SK-N-SH (cell line): ENCODE measurements at regions not wholly inside any gene's neighbourhood (a gene's known extent, or its start where the extent isn't known, plus 50 kb on each side); places are given as distances from the start of the nearest gene placed in this dataset.

ENCODE experiments used
- CTCF ChIA-PET: fragments of 300-600, 350-600 bp; formaldehyde crosslinking; extraction: SDS; loops from one replicate; lab custom pipeline; 2021; lab: Yijun Ruan, JAX
- POLR2A ChIA-PET: fragments of 350-600 bp; sonication (Branson Sonifier 250); formaldehyde crosslinking; extraction: SDS; loops from one replicate; lab custom pipeline; 2020; ENCODE audit warnings: antibody characterized with exemption, inconsistent platforms; lab: Yijun Ruan, JAX
- DNase-seq: peaks from one replicate; pipeline ENCODE4 v3.0.0; 2012
- H2AFZ ChIP-seq: fragments of 200-600 bp; sonication (generic); 2 replicates; pipeline ENCODE4 v1.8.1; 2016; ENCODE audit warnings: antibody characterized with exemption, mild to moderate bottlenecking, low read depth
- H3F3A ChIP-seq: fragments of 200-600 bp; sonication (generic); replicated peaks from 2 replicates; pipeline ENCODE3; 2016; ENCODE audit warnings: antibody characterized with exemption, mild to moderate bottlenecking; ENCODE audit not compliant: insufficient read depth
- H3K27ac ChIP-seq, 2 experiments: fragments of 200-500 bp in 1 of 2; fragments of 200-600 bp in 1 of 2; sonication (Bioruptor generic) in 1 of 2; sonication (generic), shearing (Covaris generic) in 1 of 2; 2 replicates each; pipeline versions ENCODE4 v1.5.1 to v1.6.1; 2014 to 2016; ENCODE audit warnings: low read depth in 2 of 2, inconsistent platforms in 1 of 2, low read length in 1 of 2, mild to moderate bottlenecking in 1 of 2, mixed read lengths in 1 of 2
- H3K27me3 ChIP-seq: fragments of 200-600 bp; sonication (generic), shearing (Covaris generic); 2 replicates; pipeline ENCODE4 v1.6.1; 2016; ENCODE audit warnings: mixed run types; ENCODE audit not compliant: insufficient read depth
- H3K36me3 ChIP-seq, 2 experiments: fragments of 200-500 bp in 1 of 2; fragments of 200-600 bp in 1 of 2; sonication (Bioruptor generic) in 1 of 2; sonication (generic) in 1 of 2; replicated peaks in 1 of 2; 2 replicates each; pipeline versions ENCODE3 to v1.5.1; 2014 to 2016; ENCODE audit warnings: low read length in 1 of 2, mild to moderate bottlenecking in 1 of 2; ENCODE audit not compliant: insufficient read depth in 2 of 2, control insufficient read depth in 1 of 2
- H3K4me1 ChIP-seq, 2 experiments: fragments of 200-500 bp in 1 of 2; fragments of 200-600 bp in 1 of 2; sonication (Bioruptor generic) in 1 of 2; sonication (generic), shearing (Covaris generic) in 1 of 2; 2 replicates each; pipeline versions ENCODE4 v1.5.1 to v1.6.1; 2014 to 2016; ENCODE audit warnings: low read depth in 1 of 2, low read length in 1 of 2, mixed run types in 1 of 2; ENCODE audit not compliant: insufficient read depth in 2 of 2, control insufficient read depth in 1 of 2
- H3K4me2 ChIP-seq: fragments of 200-600 bp; sonication (generic), shearing (Covaris generic); 2 replicates; pipeline ENCODE4 v1.6.1; 2017; ENCODE audit warnings: mixed run types
- H3K4me3 ChIP-seq, 2 experiments: fragments of 200-500 bp in 1 of 2; fragments of 200-600 bp in 1 of 2; sonication (Bioruptor generic) in 1 of 2; sonication (generic), shearing (Covaris generic) in 1 of 2; 2 replicates each; pipeline versions ENCODE4 v1.5.1 to v1.8.1; 2014 to 2016; ENCODE audit warnings: low read depth in 2 of 2, inconsistent platforms in 1 of 2, low read length in 1 of 2, mild to moderate bottlenecking in 1 of 2, mixed read lengths in 1 of 2, moderate library complexity in 1 of 2
- H3K79me2 ChIP-seq: fragments of 200-600 bp; sonication (generic); 2 replicates; pipeline ENCODE4 v1.8.1; 2017; ENCODE audit warnings: mild to moderate bottlenecking; ENCODE audit not compliant: insufficient read depth
- H3K9ac ChIP-seq: fragments of 200-600 bp; sonication (generic); 2 replicates; pipeline ENCODE4 v1.6.1; 2017; ENCODE audit warnings: mixed run types
- H3K9me2 ChIP-seq: fragments of 200-600 bp; sonication (generic); 2 replicates; pipeline ENCODE4 v1.6.1; 2017; ENCODE audit warnings: mixed run types
- H3K9me3 ChIP-seq: fragments of 200-600 bp; sonication (generic); 2 replicates; pipeline ENCODE4 v1.6.1; 2017; ENCODE audit warnings: mixed run types, mild to moderate bottlenecking, moderate library complexity
- H4K20me1 ChIP-seq: fragments of 200-600 bp; sonication (generic); 2 replicates; pipeline ENCODE4 v1.6.1; 2017; ENCODE audit warnings: mild to moderate bottlenecking, mixed run types; ENCODE audit not compliant: insufficient read depth
- CHD2 ChIP-seq: fragments of 150-350 bp; IDR thresholded peaks from 2 replicates; pipeline ENCODE4 v1.6.1; 2018; ENCODE audit warnings: low read length; ENCODE audit not compliant: partially characterized antibody
- EZH2phosphoT487 ChIP-seq: fragments of 200-600 bp; sonication (generic); IDR thresholded peaks from 2 replicates; pipeline ENCODE4 v1.6.1; 2017; ENCODE audit warnings: low read depth, mixed run types, mild to moderate bottlenecking, antibody characterized with exemption, moderate library complexity, borderline replicate concordance
- FOXJ3 ChIP-seq: sonication (generic); formaldehyde crosslinking; IDR thresholded peaks from 2 replicates; pipeline ENCODE4 v1.5.1; 2020; ENCODE audit warnings: mild to moderate bottlenecking, missing genetic modification reagents
- GABPA ChIP-seq: IDR thresholded peaks from 2 replicates; pipeline ENCODE4 v1.4.0; 2012; ENCODE audit warnings: low read depth, mild to moderate bottlenecking
- JUND ChIP-seq: IDR thresholded peaks from 2 replicates; pipeline ENCODE4 v1.4.0; 2012
- MXI1 ChIP-seq: IDR thresholded peaks from 2 replicates; pipeline ENCODE4 v1.6.1; 2012; ENCODE audit warnings: mild to moderate bottlenecking, low read depth, low read length, improper control_type of control experiment
- NFIC ChIP-seq: IDR thresholded peaks from 2 replicates; pipeline ENCODE4 v1.4.0; 2012; ENCODE audit warnings: borderline replicate concordance
- NRF1 ChIP-seq: IDR thresholded peaks from 2 replicates; pipeline ENCODE4 v1.6.1; 2012; ENCODE audit warnings: low read depth, mild to moderate bottlenecking, low read length
- POLR2AphosphoS5 ChIP-seq: IDR thresholded peaks from 2 replicates; pipeline ENCODE4 v1.6.1; 2012; ENCODE audit warnings: low read depth, low read length
- RAD21 ChIP-seq: IDR thresholded peaks from 2 replicates; pipeline ENCODE4 v1.6.1; 2012; ENCODE audit warnings: mild to moderate bottlenecking, low read length
- RFX5 ChIP-seq: IDR thresholded peaks from 2 replicates; pipeline ENCODE4 v1.6.1; 2012; ENCODE audit warnings: mild to moderate bottlenecking, improper control_type of control experiment, low read length
- SIN3A ChIP-seq: IDR thresholded peaks from 2 replicates; pipeline ENCODE4 v1.6.1; 2012; ENCODE audit warnings: low read depth, mild to moderate bottlenecking, low read length, moderate library complexity, borderline replicate concordance
- TCF12 ChIP-seq: IDR thresholded peaks from 2 replicates; pipeline ENCODE4 v1.4.0; 2012
- TEAD4 ChIP-seq: IDR thresholded peaks from 2 replicates; pipeline ENCODE4 v1.4.0; 2012; ENCODE audit warnings: mild to moderate bottlenecking, borderline replicate concordance; ENCODE audit not compliant: insufficient read depth
- USF2 ChIP-seq: fragments of 150-350 bp; IDR thresholded peaks from 2 replicates; pipeline ENCODE4 v1.6.1; 2017; ENCODE audit warnings: antibody characterized with exemption, low read length, low read depth, borderline replicate concordance
- ZBTB33 ChIP-seq: IDR thresholded peaks from 2 replicates; pipeline ENCODE4 v1.4.0; 2012; ENCODE audit warnings: low read depth, borderline replicate concordance
- WGBS: methylation state at CpG from one replicate; pipeline ENCODE4 v1.1.6; 2017; ENCODE audit warnings: low lambda C conversion rate; 5-methylcytosine and 5-hydroxymethylcytosine counted together
- TF ChIP-seq, protein P1 (sequence below): IDR thresholded peaks from 2 replicates; pipeline ENCODE4 v1.6.1; 2012; ENCODE audit warnings: mild to moderate bottlenecking, low read depth, low read length, moderate library complexity
- TF ChIP-seq, protein P2 (sequence below): IDR thresholded peaks from 2 replicates; pipeline ENCODE4 v1.4.0; 2012; ENCODE audit warnings: low read depth, borderline replicate concordance
- TF ChIP-seq, protein P3 (sequence below): IDR thresholded peaks from 2 replicates; pipeline ENCODE4; 2012
- TF ChIP-seq, protein P4 (sequence below): IDR thresholded peaks from 2 replicates; pipeline ENCODE4 v1.4.0; 2012; ENCODE audit warnings: low read depth

GRCh38 chr5:82765765-82766164 is 311.4 kb downstream of the TMEM167A start (continued):
- TF ChIP-seq, protein P1, sequence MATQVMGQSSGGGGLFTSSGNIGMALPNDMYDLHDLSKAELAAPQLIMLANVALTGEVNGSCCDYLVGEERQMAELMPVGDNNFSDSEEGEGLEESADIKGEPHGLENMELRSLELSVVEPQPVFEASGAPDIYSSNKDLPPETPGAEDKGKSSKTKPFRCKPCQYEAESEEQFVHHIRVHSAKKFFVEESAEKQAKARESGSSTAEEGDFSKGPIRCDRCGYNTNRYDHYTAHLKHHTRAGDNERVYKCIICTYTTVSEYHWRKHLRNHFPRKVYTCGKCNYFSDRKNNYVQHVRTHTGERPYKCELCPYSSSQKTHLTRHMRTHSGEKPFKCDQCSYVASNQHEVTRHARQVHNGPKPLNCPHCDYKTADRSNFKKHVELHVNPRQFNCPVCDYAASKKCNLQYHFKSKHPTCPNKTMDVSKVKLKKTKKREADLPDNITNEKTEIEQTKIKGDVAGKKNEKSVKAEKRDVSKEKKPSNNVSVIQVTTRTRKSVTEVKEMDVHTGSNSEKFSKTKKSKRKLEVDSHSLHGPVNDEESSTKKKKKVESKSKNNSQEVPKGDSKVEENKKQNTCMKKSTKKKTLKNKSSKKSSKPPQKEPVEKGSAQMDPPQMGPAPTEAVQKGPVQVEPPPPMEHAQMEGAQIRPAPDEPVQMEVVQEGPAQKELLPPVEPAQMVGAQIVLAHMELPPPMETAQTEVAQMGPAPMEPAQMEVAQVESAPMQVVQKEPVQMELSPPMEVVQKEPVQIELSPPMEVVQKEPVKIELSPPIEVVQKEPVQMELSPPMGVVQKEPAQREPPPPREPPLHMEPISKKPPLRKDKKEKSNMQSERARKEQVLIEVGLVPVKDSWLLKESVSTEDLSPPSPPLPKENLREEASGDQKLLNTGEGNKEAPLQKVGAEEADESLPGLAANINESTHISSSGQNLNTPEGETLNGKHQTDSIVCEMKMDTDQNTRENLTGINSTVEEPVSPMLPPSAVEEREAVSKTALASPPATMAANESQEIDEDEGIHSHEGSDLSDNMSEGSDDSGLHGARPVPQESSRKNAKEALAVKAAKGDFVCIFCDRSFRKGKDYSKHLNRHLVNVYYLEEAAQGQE: no peak
- TF ChIP-seq JUND (no peak), SIN3A (no peak), RAD21 (no peak)

DNA sequence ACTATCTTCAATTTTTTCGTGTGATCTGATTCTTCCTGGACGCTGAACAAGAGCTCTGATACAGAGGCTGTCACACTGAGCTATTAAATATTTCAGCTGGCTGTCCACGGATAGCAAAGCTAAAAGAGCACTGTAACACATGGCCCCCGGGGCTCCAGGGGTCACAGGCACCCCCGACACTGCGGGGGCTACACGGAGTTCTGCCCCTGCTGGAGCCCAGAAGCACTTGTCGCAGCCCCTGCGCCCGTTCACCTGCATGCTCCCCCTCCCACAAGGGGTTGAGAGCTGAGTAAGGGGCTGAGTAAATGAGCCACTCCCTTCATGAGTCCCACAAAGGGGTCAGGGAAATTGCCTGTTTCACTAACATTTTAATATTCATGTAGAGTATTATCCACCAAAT is 316.3 kb downstream of the TMEM167A start:
- H3K27ac ChIP-seq: no peak overlapping the region
- no peak overlapping the region for H3K4me2 ChIP-seq
- no peaks in the 10 kb centered on the region for H3K36me3 ChIP-seq
- TF ChIP-seq, protein P1: no peak
- TF ChIP-seq POLR2AphosphoS5 (no peak), TEAD4 (no peak), RAD21 (no peak), MXI1 (no peak), NFIC (no peak), EZH2phosphoT487 (no peak), NRF1 (no peak), GABPA (no peak), RFX5 (no peak), USF2 (no peak), CHD2 (no peak), ZBTB33 (no peak), TCF12 (no peak), FOXJ3 (CRISPR knock-in tag) (no peak)
- TF ChIP-seq, protein P2, sequence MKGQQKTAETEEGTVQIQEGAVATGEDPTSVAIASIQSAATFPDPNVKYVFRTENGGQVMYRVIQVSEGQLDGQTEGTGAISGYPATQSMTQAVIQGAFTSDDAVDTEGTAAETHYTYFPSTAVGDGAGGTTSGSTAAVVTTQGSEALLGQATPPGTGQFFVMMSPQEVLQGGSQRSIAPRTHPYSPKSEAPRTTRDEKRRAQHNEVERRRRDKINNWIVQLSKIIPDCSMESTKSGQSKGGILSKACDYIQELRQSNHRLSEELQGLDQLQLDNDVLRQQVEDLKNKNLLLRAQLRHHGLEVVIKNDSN: no peak
- TF ChIP-seq, protein P3, sequence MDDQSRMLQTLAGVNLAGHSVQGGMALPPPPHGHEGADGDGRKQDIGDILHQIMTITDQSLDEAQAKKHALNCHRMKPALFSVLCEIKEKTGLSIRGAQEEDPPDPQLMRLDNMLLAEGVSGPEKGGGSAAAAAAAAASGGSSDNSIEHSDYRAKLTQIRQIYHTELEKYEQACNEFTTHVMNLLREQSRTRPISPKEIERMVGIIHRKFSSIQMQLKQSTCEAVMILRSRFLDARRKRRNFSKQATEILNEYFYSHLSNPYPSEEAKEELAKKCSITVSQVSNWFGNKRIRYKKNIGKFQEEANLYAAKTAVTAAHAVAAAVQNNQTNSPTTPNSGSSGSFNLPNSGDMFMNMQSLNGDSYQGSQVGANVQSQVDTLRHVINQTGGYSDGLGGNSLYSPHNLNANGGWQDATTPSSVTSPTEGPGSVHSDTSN: no peak
- TF ChIP-seq, protein P4, sequence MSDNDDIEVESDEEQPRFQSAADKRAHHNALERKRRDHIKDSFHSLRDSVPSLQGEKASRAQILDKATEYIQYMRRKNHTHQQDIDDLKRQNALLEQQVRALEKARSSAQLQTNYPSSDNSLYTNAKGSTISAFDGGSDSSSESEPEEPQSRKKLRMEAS: no peak
- POLR2A ChIA-PET: no interaction called here
- CTCF ChIA-PET: no interaction called here
- no peak overlapping the region for H3K4me3 ChIP-seq
- H3K79me2 ChIP-seq: no peaks in the 10 kb centered on the region
- no peaks in the 10 kb centered on the region for H4K20me1 ChIP-seq
- no peaks in the 10 kb centered on the region for H3K9me2 ChIP-seq
- 51% methylated on average over 4 of the region's 10 CpGs for WGBS
- H3K27me3 ChIP-seq: no peaks in the 10 kb centered on the region
- H3F3A ChIP-seq: no peaks in the 10 kb centered on the region
- peaks cover 0 to 2% of the 10 kb centered on the region in 2 experiments; a peak in 1 of 4 replicates for H3K4me1 ChIP-seq
- DNase-seq: no peak
- no peak overlapping the region for H3K9ac ChIP-seq
- H3K9me3 ChIP-seq: no peaks in the 10 kb centered on the region
- H2AFZ ChIP-seq: no peak overlapping the region
